ENCODE measurements at regions not wholly inside any gene's neighbourhood (a gene's known extent, or its start where the extent isn't known, plus 50 kb on each side); places are given as distances from the start of the nearest gene placed in this dataset.

- no peak for DNase-seq (ENCODE audit: low read depth)
Observed at GRCh38 chr5:108649106-108649505, 98.6 kb upstream of the FER start.

- no peak for DNase-seq (ENCODE audit: low read depth)
Observed at GRCh38 chr5:108642170-108642906, 105.4 kb upstream of the FER start.

GRCh38 chr5:108641596-108641995 is 106.1 kb upstream of the FER start:
- no peak for DNase-seq (ENCODE audit: low read depth)

- DNase-seq (ENCODE audit: low read depth) = no peak
Observed at GRCh38 chr5:108639366-108639765, 108.3 kb upstream of the FER start.

GRCh38 chr5:108638021-108638420 is 109.7 kb upstream of the FER start:
- no peak for DNase-seq (ENCODE audit: low read depth)

GRCh38 chr5:108637134-108637533 is 110.6 kb upstream of the FER start:
- DNase-seq (ENCODE audit: low read depth) = no peak

GRCh38 chr5:108636135-108636853 is 111.4 kb upstream of the FER start:
- no peak for DNase-seq (ENCODE audit: low read depth)

- no peak for DNase-seq (ENCODE audit: low read depth)
Observed at GRCh38 chr5:108634617-108635288, 112.9 kb upstream of the FER start.

- no peak for DNase-seq (ENCODE audit: low read depth)
Observed at GRCh38 chr5:108634010-108634616, 113.6 kb upstream of the FER start.

GRCh38 chr5:108629779-108630528 is 117.7 kb upstream of the FER start:
- no peak for DNase-seq (ENCODE audit: low read depth)

- no peak for DNase-seq (ENCODE audit: low read depth)
Observed at GRCh38 chr5:108625654-108626053, 122.0 kb upstream of the FER start.

- no peak for DNase-seq (ENCODE audit: low read depth)
Observed at GRCh38 chr5:108623826-108624225, 123.9 kb upstream of the FER start.

GRCh38 chr5:108620516-108620915 is 127.2 kb upstream of the FER start:
- no peak for DNase-seq (ENCODE audit: low read depth)

GRCh38 chr5:108619815-108620214 is 127.9 kb upstream of the FER start:
- DNase-seq (ENCODE audit: low read depth) = no peak

- no peak for DNase-seq (ENCODE audit: low read depth)
Observed at GRCh38 chr5:108617467-108618435, 129.9 kb upstream of the FER start.

GRCh38 chr5:108615216-108615615 is 132.5 kb upstream of the FER start:
- DNase-seq (ENCODE audit: low read depth) = no peak

- no peak for DNase-seq (ENCODE audit: low read depth)
Observed at GRCh38 chr5:108607421-108607820, 140.3 kb upstream of the FER start.

GRCh38 chr5:108606185-108606584 is 141.5 kb upstream of the FER start:
- DNase-seq (ENCODE audit: low read depth) = no peak

GRCh38 chr5:108602830-108603229 is 144.9 kb upstream of the FER start:
- no peak for DNase-seq (ENCODE audit: low read depth)

GRCh38 chr5:108590799-108591198 is 156.9 kb upstream of the FER start:
- DNase-seq (ENCODE audit: low read depth) = no peak

GRCh38 chr5:108588323-108588722 is 159.4 kb upstream of the FER start:
- no peak for DNase-seq (ENCODE audit: low read depth)
